ENCODE measurements at regions not wholly inside any gene's neighbourhood (a gene's known extent, or its start where the extent isn't known, plus 50 kb on each side); places are given as distances from the start of the nearest gene placed in this dataset.

DNA sequence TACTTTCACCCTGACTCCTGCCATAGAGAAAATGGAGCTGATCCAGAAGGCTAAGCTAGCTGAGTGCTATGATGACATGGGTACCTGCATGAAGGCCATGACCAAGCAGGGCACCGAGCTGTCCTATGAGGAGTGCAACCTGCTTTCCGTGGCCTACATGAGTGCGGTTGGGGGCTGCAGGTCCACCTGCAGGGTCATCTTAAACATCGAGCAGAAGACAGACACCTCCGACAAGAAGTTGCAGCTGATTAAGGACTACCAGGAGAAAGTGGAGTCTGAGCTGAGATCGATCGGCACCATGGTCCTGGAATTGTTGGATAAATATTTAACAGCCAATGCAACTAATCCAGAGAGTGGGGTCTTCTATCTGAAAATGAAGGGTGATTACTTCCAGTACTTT, 438.0 kb downstream of the TMA16 start:
- Histone ChIP-seq H2AFZ (ENCODE audit: low read length) (no peak overlapping the region), H3K9me3 (ENCODE audit: insufficient read depth in 2 of 2, low read depth in 1 of 2, low read length in 1 of 2) (no peaks in the 10 kb centered on the region), H3K9ac (replicated peaks in 1 of 4; ENCODE audit: extremely low read depth in 1 of 4, low read depth in 3 of 4, low read length in 3 of 4) (no peak overlapping the region), H4K8ac (ENCODE audit: extremely low read depth, insufficient read depth, low read length) (no peak overlapping the region), H3K36me3 (ENCODE audit: control insufficient read depth in 2 of 4, insufficient read depth in 4 of 4, low read length in 3 of 4) (no peaks in the 10 kb centered on the region; a peak in 1 of 8 replicates), H3K14ac (ENCODE audit: insufficient read length) (no peak overlapping the region), H3K18ac (ENCODE audit: extremely low read depth, low read length) (no peak overlapping the region), H4K20me1 (replicated peaks in 1 of 2; ENCODE audit: control insufficient read depth in 1 of 2, insufficient read depth in 2 of 2, low read length in 2 of 2) (no peaks in the 10 kb centered on the region), H3K4me3 (ENCODE audit: extremely low read depth in 1 of 4, insufficient read depth in 2 of 4, low read depth in 3 of 4, low read length in 4 of 4) (no peak overlapping the region), H4K91ac (replicated peaks; ENCODE audit: insufficient read length, low read length) (no peak overlapping the region), H3K4ac (replicated peaks; ENCODE audit: insufficient read length, low read depth, low read length) (no peak overlapping the region), H3K4me2 (ENCODE audit: insufficient read depth in 1 of 2, low read depth in 2 of 2, low read length in 2 of 2) (no peak overlapping the region), H3K56ac (replicated peaks; ENCODE audit: insufficient read length, low read depth, low read length) (no peak overlapping the region), H3K27ac (ENCODE audit: low read depth, low read length) (no peak overlapping the region), H3K23ac (ENCODE audit: insufficient read length) (no peak overlapping the region), H3K27me3 (replicated peaks in 1 of 4; ENCODE audit: control insufficient read depth in 3 of 4, extremely low read depth in 1 of 4, insufficient read depth in 3 of 4, low read length in 3 of 4) (no peaks in the 10 kb centered on the region), H4K5ac (ENCODE audit: insufficient read length, low read depth, low read length) (no peak overlapping the region), H2BK5ac (ENCODE audit: low read depth, low read length) (no peak overlapping the region), H2BK12ac (ENCODE audit: low read depth, low read length) (no peak overlapping the region), H3K79me1 (ENCODE audit: low read depth, low read length) (no peaks in the 10 kb centered on the region), H2BK15ac (ENCODE audit: low read length) (no peak overlapping the region), H3K23me2 (ENCODE audit: low read depth, low read length) (no peaks in the 10 kb centered on the region), H3K79me2 (ENCODE audit: control insufficient read depth in 1 of 2, insufficient read depth in 2 of 2, low read length in 2 of 2) (no peaks in the 10 kb centered on the region), H3K4me1 (replicated peaks in 1 of 4; ENCODE audit: control insufficient read depth in 3 of 4, insufficient read depth in 4 of 4, low read length in 3 of 4) (peaks cover 0 to 4% (median 1%) of the 10 kb centered on the region in 4 experiments; a peak in 2 of 7 replicates), H2BK20ac (ENCODE audit: low read length) (no peak overlapping the region), H2AK5ac (ENCODE audit: low read depth, low read length) (no peak overlapping the region), H2BK120ac (replicated peaks; ENCODE audit: low read depth, low read length) (no peak overlapping the region)
- no peak for DNase-seq (ENCODE audit: low read depth in 1 of 2, low spot score in 2 of 2)
- TF ChIP-seq CREB1 (IDR thresholded peaks at IDR 0.05) (no peak), BRCA1 (IDR thresholded peaks at IDR 0.05; ENCODE audit: low read depth, low read length) (no peak), SP1 (IDR thresholded peaks at IDR 0.05; ENCODE audit: low read depth, low read length) (no peak), CHD1 (IDR thresholded peaks at IDR 0.05; ENCODE audit: low read depth, low read length) (no peak), CTBP2 (IDR thresholded peaks at IDR 0.05; ENCODE audit: borderline replicate concordance, insufficient read depth, insufficient read length, low read length) (no peak), BACH1 (IDR thresholded peaks at IDR 0.05; ENCODE audit: low read length) (no peak), POLR2AphosphoS5 (IDR thresholded peaks at IDR 0.05; ENCODE audit: low read depth, low read length) (no peak)
- no peak for FAIRE-seq
- WGBS, 2 experiments (ENCODE audit: extremely low coverage in 1 of 2, insufficient coverage in 1 of 2, insufficient read length in 1 of 2, insufficient replicate concordance in 2 of 2, low coverage in 1 of 2, low lambda C conversion rate in 2 of 2, missing lambda C conversion rate in 1 of 2) = 92% methylated on average over 7 of the region's 7 CpGs; no CpG with 5 or more reads in 1 of the 2 experiments
- POLR2A ChIA-PET (ENCODE audit: partially characterized antibody) = interaction anchor here (1.0 kb wide), 1 partner anchor 12 kb away, joined by 4 read pairs; no protein-coding TSS in a partner anchor
- CTCF ChIA-PET (ENCODE audit: partially characterized antibody) = interaction anchor here (0.7 kb wide), 1 partner anchor 12 kb away, joined by 3 read pairs; no protein-coding TSS in a partner anchor

All from H1 (cell line).